ENCODE measurements at regions not wholly inside any gene's neighbourhood (a gene's known extent, or its start where the extent isn't known, plus 50 kb on each side); places are given as distances from the start of the nearest gene placed in this dataset.

DNA sequence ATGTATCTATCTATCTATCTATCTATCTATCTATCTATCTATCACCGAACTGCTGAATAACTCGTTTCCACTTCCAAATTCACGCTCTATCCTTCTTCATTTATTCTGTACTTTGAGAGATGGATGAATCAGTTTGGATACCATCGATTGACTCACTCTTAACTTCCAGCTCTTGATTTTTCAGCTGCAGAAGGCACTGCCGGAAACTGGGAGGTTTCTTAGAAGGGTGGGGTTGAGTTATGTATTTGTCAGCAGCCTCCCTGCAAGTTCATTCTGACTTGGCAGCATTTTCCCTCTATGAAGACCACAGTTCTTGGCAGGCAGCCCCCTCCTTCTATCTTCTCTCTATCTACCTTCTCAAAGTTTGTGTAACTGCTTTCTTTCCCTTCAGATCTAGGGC lies 112.0 kb upstream of the MAGEB18 start:
- DNase-seq (ENCODE audit: low read depth in 2 of 2), result no peak

GRCh38 chrX:26032111-26032912 lies 105.8 kb upstream of the MAGEB18 start:
- peak; percentile 3 to 8 for DNase-seq (ENCODE audit: low read depth in 2 of 2)

DNA sequence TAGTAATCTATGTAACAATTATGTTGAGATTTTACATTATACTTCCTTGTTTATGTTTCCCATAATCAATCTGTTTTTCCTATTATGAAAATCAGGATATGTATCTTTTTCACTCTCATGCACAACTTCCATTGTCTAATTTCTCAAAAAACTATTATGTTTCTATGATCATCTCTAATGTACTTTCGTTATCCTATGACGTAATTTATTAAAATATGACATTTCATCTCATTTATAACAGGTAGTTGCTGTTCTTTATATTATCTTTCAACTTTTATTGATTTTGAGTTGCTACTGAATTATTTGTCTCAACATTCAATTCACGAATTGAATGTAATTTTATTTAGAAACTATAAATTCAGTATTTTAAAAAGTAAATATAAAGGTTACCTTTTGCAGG lies 100.8 kb upstream of the MAGEB18 start:
- DNase-seq (ENCODE audit: low read depth in 2 of 2), result no peak

- no peak for DNase-seq (ENCODE audit: low read depth in 2 of 2)
Measured at GRCh38 chrX:26050099-26050498, 88.0 kb upstream of the MAGEB18 start.

- no peak for DNase-seq (ENCODE audit: low read depth in 2 of 2)
Measured at GRCh38 chrX:26070882-26071281, 67.3 kb upstream of the MAGEB18 start.

DNA sequence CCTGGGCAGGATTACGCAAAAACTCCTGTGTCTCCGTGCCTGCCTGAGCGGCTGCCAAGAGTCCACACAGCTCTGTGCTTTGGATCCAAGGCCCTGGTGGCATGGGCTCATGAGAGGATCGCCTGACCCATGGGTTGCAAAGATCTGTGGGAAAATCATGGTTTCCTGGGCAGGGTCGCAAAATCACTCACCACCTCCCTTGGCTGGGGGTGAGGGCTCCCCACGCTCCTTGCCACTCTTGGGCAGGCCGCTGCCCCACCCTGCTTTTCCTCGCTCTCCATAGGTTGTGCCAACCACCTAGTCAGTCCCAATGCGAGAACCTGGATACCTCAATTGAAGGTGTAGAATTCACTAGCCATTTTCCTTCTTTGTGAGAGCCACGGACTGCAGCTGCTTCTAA lies 66.5 kb upstream of the MAGEB18 start:
- DNase-seq (ENCODE audit: low read depth in 2 of 2), result no peak

DNA sequence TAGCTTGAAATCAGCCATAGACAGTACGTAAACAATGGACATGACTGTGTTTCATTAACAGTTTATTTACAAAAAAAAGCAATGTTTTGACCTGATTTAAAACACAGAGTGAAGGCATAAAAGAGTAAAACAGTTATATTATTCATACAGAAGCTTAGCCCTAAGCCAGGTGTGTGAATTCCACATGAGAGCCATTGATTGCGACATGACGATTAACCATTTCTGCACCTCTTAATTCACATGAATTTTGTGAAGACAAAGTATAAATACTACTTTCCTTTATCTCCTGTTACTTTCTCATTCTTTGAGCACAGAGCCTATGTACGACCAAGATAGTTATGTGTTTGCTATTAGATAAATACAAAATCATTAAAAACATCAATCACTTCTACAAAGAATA lies 55.0 kb upstream of the MAGEB18 start:
- DNase-seq (ENCODE audit: low read depth in 2 of 2), result no peak

Measured in fibroblast of skin of left quadriceps (primary cell).